LNCAP (cell line): ENCODE measurements at regions not wholly inside any gene's neighbourhood (a gene's known extent, or its start where the extent isn't known, plus 50 kb on each side); places are given as distances from the start of the nearest gene placed in this dataset.

ENCODE experiments used
- TF ChIP-seq, protein P1 (sequence below): fragments of 450-650 bp; IDR thresholded peaks from 2 replicates; pipeline ENCODE4 v1.5.1; 2017; ENCODE audit warnings: mild to moderate bottlenecking

DNA sequence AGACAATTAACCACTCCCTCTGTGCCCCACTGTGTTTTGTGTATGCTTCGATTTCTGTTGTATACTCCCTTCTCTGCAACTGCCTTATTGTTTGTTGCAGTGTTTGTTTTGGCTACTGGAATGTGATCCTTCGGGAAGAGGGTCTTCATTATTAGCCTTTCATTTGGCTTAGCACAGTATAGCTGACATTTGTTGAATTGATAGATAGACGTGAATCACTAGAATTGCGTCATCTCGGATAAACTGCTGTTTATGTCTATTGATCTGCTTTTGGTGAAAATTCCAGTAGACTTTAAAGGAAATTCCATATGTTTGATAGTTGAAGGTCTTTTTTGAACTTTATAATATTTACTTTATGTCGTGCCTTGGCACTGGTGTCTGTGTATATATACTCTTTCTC lies 189.9 kb upstream of the EYA4 start:
- TF ChIP-seq, protein P1, sequence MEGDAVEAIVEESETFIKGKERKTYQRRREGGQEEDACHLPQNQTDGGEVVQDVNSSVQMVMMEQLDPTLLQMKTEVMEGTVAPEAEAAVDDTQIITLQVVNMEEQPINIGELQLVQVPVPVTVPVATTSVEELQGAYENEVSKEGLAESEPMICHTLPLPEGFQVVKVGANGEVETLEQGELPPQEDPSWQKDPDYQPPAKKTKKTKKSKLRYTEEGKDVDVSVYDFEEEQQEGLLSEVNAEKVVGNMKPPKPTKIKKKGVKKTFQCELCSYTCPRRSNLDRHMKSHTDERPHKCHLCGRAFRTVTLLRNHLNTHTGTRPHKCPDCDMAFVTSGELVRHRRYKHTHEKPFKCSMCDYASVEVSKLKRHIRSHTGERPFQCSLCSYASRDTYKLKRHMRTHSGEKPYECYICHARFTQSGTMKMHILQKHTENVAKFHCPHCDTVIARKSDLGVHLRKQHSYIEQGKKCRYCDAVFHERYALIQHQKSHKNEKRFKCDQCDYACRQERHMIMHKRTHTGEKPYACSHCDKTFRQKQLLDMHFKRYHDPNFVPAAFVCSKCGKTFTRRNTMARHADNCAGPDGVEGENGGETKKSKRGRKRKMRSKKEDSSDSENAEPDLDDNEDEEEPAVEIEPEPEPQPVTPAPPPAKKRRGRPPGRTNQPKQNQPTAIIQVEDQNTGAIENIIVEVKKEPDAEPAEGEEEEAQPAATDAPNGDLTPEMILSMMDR: no peak

DNA sequence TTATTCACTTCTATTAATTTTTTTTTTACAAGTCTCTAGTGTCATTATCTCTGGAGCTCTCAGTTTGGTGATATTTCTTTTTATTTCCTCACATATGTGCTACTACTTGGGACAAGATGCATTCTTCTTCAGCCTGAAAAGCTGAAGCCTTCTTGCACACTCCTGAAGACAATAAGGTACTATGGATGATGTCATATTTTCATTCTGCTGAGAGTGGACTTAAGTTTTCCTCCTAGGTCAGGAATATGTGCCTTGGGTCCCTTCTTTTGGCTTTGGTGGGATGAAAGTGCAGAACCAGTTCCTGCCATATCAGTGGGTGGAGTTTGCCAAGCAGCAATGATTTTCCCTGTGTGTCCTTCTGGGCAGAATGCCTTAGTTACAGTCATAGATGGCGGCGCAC lies 188.7 kb upstream of the EYA4 start:
- TF ChIP-seq, protein P1: no peak

DNA sequence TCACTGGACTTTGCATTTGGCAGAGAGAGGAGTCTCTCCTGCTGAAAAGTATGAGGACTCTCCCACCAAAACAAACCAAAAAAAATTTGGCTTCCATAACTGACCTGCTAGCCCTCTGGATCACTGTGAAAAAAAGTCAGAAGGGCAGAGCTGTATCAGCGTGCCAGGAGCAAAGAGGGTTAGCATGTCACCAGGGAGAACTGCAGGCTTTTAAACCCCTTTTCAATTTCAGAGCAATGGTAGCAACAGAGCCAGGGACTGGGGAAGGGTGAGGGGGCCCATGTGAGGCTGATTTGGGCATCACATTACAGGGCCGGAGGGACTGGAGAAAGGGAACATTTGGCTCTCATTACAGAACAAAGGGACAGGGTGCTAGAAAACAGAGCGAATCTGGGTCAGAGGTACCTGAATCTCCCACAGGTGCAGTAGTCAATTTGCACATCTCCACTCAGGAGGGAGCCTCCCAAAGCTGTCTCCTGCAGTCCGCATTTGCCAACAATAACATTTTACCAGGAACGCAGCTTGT lies 185.7 kb upstream of the EYA4 start:
- TF ChIP-seq, protein P1: no peak

DNA sequence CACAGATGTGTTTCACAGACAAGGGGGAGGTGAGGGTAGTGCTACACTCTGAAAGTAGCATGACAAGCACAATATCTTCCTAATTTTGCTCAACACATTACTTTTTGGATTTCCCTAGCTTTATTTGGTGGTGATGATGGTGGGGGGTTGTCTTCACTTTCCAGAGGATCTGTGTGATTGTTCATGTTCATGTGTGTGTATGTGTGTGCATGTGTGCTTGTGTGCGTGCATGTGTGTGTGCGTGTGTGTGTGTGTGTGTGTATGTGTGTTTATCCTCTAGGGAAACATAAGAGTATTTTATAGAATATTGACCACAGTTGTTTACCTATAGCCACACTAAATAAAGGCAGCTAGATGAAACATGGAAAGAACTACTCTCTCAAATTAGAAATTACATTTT lies 183.8 kb upstream of the EYA4 start:
- TF ChIP-seq, protein P1: no peak

DNA sequence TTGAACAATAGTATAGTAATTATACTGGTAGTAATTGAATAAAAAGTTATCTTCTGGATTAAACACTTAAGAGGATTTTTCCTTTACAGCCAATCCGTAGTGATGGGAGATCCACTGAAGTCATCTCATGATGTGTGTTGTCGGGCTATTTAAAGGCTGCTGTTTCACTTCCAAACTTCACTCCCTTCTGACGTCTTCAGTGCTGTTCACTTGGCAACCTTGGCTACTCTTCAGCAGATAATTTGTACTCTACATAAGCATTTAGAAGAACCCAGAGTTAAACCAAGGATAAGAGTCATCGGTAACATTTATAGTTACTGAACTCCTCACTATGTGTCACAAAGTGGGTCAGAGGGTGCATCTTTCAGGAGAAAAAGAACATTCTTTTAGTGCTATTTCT lies 179.1 kb upstream of the EYA4 start:
- TF ChIP-seq, protein P1: no peak

DNA sequence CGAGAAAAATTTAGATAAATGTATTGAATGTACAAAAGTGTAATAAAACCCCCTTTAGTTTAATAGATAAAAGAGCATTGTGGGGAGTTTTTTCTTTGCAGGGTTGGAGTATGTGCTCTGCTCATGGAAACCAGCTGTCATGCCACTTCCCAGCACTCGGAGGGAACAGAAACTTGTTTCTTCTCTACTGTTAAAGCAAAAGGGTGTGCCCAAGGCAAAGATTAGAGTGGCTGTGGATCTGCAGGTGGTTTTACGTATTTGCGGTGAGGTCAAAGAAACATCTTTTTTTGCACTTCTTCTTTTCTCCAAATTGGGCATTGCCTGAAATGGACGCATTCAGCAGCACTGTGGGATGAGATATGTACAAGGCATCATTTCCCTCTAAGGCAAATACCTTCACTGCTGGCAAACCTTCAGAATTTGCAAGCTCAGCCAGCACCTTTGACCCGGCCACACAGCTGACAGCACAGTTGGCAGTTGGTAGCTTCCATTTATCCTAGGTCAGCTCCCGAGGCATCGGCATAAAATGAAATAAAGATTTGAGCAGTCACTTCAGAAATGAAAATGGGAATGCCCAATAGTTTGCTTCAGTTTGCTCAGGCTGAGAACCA lies 178.4 kb upstream of the EYA4 start:
- TF ChIP-seq, protein P1: no peak

DNA sequence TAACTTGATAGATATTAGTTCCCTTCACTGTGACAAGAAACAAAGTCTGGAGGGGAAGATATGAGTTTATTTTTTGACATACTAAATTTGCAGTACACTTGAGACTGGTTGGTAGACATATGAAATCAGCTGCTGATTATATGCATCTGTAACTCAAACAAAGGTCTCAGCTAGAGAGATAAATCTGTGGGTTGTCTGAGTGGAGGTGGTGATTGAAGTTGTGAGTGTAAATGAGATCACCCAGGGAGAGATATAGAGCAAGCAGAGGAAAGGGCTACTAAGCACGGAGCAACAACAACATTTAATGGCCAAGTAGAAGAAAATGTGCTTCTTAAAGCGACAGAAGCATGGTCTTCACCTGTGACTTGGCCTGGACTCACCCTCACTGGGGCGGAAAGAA lies 173.2 kb upstream of the EYA4 start:
- TF ChIP-seq, protein P1: no peak
